ENCODE measurements at regions not wholly inside any gene's neighbourhood (a gene's known extent, or its start where the extent isn't known, plus 50 kb on each side); places are given as distances from the start of the nearest gene placed in this dataset.

DNA sequence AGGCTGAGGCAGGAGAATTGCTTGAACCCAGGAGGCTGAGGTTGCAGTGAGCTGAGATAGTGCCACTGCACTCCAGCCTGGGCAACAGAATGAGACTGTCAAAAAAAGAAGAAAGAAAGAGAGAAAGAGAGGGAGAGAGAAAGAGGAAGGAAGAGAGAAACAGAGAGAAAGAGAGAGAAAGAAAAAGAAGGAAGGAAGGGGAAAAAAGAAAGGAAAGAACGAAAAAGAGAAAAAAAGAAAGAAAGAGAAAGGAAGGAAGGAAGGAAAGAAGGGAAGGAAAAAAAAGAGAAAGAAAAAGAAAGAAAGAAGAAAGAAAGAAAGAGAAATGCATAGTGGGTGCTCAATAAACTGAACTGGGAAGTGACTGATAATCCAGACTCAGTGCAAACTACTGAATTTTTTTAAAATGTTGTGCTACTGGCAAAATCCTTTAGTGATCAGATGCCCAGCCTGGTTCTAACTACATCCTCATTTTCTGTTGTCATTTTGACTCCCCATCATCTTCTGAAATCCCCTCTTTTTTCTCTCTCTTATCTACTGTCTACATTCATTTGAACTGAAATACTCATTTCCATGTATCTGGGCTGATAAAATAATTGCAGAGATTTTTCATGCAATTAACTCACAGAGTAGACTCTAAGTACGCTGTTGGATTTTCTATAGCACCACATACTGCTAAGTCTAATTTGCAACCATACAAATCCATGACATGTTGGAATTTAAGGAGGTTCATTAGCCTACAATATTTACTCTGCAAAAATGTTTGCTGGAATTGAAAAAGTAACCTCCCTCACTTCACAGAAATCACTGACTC, 85.3 kb upstream of the HIVEP1 start:
- no peaks in the 10 kb centered on the region for H3K9me3 ChIP-seq (ENCODE audit: control extremely low read depth in 1 of 3, control insufficient read depth in 2 of 3, insufficient read depth in 1 of 3, low read length in 2 of 3)
- no peak overlapping the region for H3K27ac Mint-ChIP-seq
- no peak overlapping the region for H3K4me3 ChIP-seq (ENCODE audit: control extremely low read depth in 1 of 5, extremely low read depth in 1 of 5, insufficient read depth in 1 of 5, low read depth in 2 of 5, low read length in 4 of 5)
- TF ChIP-seq, protein P1, sequence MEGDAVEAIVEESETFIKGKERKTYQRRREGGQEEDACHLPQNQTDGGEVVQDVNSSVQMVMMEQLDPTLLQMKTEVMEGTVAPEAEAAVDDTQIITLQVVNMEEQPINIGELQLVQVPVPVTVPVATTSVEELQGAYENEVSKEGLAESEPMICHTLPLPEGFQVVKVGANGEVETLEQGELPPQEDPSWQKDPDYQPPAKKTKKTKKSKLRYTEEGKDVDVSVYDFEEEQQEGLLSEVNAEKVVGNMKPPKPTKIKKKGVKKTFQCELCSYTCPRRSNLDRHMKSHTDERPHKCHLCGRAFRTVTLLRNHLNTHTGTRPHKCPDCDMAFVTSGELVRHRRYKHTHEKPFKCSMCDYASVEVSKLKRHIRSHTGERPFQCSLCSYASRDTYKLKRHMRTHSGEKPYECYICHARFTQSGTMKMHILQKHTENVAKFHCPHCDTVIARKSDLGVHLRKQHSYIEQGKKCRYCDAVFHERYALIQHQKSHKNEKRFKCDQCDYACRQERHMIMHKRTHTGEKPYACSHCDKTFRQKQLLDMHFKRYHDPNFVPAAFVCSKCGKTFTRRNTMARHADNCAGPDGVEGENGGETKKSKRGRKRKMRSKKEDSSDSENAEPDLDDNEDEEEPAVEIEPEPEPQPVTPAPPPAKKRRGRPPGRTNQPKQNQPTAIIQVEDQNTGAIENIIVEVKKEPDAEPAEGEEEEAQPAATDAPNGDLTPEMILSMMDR (IDR thresholded peaks at IDR 0.05): peak; percentile 27
- TF ChIP-seq EZH2 (IDR thresholded peaks at IDR 0.05; ENCODE audit: borderline replicate concordance, insufficient read depth, low read depth, low read length, poor library complexity, severe bottlenecking): no peak
- no peaks in the 10 kb centered on the region for H4K20me1 ChIP-seq (ENCODE audit: control insufficient read depth, insufficient read depth, low read length, poor library complexity, severe bottlenecking)
- DNase-seq (no peak), ATAC-seq (ENCODE audit: low read depth) (no peak)
- H3K4me1 Mint-ChIP-seq: no peaks in the 10 kb centered on the region
- no peak overlapping the region for H3K4me3 Mint-ChIP-seq
- H3K9me3 Mint-ChIP-seq (ENCODE audit: insufficient read depth): no peaks in the 10 kb centered on the region
- H3K4me1 ChIP-seq (ENCODE audit: control insufficient read depth in 2 of 2, insufficient read depth in 2 of 2, low read length in 2 of 2): no peaks in the 10 kb centered on the region
- intact Hi-C loops (cut with micrococcal nuclease): no loop called here
- H3K27ac ChIP-seq (ENCODE audit: low read length in 2 of 2): no peak overlapping the region
- no peaks in the 10 kb centered on the region for H3K36me3 ChIP-seq (replicated peaks in 1 of 2; ENCODE audit: control extremely low read depth in 1 of 2, control insufficient read depth in 1 of 2, extremely low read depth in 1 of 2, insufficient read depth in 2 of 2, low read length in 1 of 2)
- H3K4me2 ChIP-seq (replicated peaks; ENCODE audit: low read depth, low read length, poor library complexity, severe bottlenecking): no peak overlapping the region
- H3K27me3 ChIP-seq (replicated peaks in 1 of 4; ENCODE audit: control extremely low read depth in 1 of 4, control insufficient read depth in 3 of 4, insufficient read depth in 4 of 4, low read length in 3 of 4): no peaks in the 10 kb centered on the region
- H2AFZ ChIP-seq (ENCODE audit: insufficient read depth, low read depth, low read length, poor library complexity, severe bottlenecking): no peak overlapping the region
- 40% methylated on average over 1 of the region's 2 CpGs for WGBS (ENCODE audit: insufficient coverage)
- CTCF ChIA-PET: no interaction called here
- H3K27me3 Mint-ChIP-seq: peaks cover 10% of the 10 kb centered on the region
- no peaks in the 10 kb centered on the region for H3K79me2 ChIP-seq (ENCODE audit: control insufficient read depth, insufficient read depth, low read length)
- POLR2A ChIA-PET: no interaction called here
- H3K9ac ChIP-seq (ENCODE audit: low read length): no peak overlapping the region

DNA sequence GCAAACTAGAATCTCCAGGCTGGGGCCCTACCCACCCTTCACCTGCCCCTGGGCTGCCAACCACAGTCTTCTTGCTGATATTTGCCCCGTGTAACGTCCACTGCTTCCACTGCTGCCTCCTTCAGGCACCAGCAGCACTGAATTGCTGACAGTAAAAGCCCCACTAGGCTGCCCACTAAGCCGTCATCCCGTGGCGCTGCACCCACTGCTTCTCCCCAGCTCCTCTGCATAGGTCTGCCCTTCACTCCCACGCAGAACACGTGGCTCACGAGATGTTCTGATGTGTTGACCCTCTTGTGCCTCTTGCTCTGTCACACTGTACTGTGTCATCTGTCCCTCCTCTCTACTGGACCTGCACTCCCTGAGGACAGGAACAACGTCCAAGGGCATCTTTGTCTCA, 86.3 kb upstream of the HIVEP1 start:
- Histone ChIP-seq H2AFZ (ENCODE audit: insufficient read depth, low read depth, low read length, poor library complexity, severe bottlenecking) (no peak overlapping the region), H3K9me3 (ENCODE audit: control extremely low read depth in 1 of 3, control insufficient read depth in 2 of 3, insufficient read depth in 1 of 3, low read length in 2 of 3) (no peaks in the 10 kb centered on the region), H3K79me2 (ENCODE audit: control insufficient read depth, insufficient read depth, low read length) (no peaks in the 10 kb centered on the region), H3K27me3 (replicated peaks in 1 of 4; ENCODE audit: control extremely low read depth in 1 of 4, control insufficient read depth in 3 of 4, insufficient read depth in 4 of 4, low read length in 3 of 4) (no peaks in the 10 kb centered on the region), H3K4me1 (ENCODE audit: control insufficient read depth in 2 of 2, insufficient read depth in 2 of 2, low read length in 2 of 2) (no peaks in the 10 kb centered on the region), H3K36me3 (replicated peaks in 1 of 2; ENCODE audit: control extremely low read depth in 1 of 2, control insufficient read depth in 1 of 2, extremely low read depth in 1 of 2, insufficient read depth in 2 of 2, low read length in 1 of 2) (no peaks in the 10 kb centered on the region), H3K27ac (ENCODE audit: low read length in 2 of 2) (no peak overlapping the region), H3K4me3 (ENCODE audit: control extremely low read depth in 1 of 5, extremely low read depth in 1 of 5, insufficient read depth in 1 of 5, low read depth in 2 of 5, low read length in 4 of 5) (no peak overlapping the region), H3K4me2 (replicated peaks; ENCODE audit: low read depth, low read length, poor library complexity, severe bottlenecking) (no peak overlapping the region), H4K20me1 (ENCODE audit: control insufficient read depth, insufficient read depth, low read length, poor library complexity, severe bottlenecking) (no peaks in the 10 kb centered on the region), H3K9ac (ENCODE audit: low read length) (no peak overlapping the region)
- Mint-ChIP-seq H3K9me3 (ENCODE audit: insufficient read depth) (no peaks in the 10 kb centered on the region), H3K4me3 (no peak overlapping the region), H3K27ac (no peak overlapping the region), H3K4me1 (no peaks in the 10 kb centered on the region), H3K27me3 (peaks cover 10% of the 10 kb centered on the region)
- ChIA-PET POLR2A (no interaction called here), CTCF (no interaction called here)
- ATAC-seq (ENCODE audit: low read depth): no peak
- intact Hi-C loops (cut with micrococcal nuclease): no loop called here
- no peak for TF ChIP-seq EZH2 (IDR thresholded peaks at IDR 0.05; ENCODE audit: borderline replicate concordance, insufficient read depth, low read depth, low read length, poor library complexity, severe bottlenecking)
- TF ChIP-seq, protein P1 (IDR thresholded peaks at IDR 0.05): no peak
- no peak for DNase-seq
- 96% methylated on average over 9 of the region's 9 CpGs for WGBS (ENCODE audit: insufficient coverage)
